Esophagus squamous epithelium (tissue), 4 donors: ENCODE measurements at regions not wholly inside any gene's neighbourhood (a gene's known extent, or its start where the extent isn't known, plus 50 kb on each side); places are given as distances from the start of the nearest gene placed in this dataset.

Experiments used
- POLR2A ChIP-seq, 4 donors: fragments of 450-650 bp; IDR thresholded peaks; one replicate each; pipeline ENCODE4 v1.6.1; 2017; ENCODE audit warnings: antibody characterized with exemption in 4 of 4, mild to moderate bottlenecking in 4 of 4, moderate library complexity in 3 of 4
- TF ChIP-seq, protein P1 (sequence below), 6 experiments: fragments of 450-650 bp in 4 of 6; fragments of 200-600 bp in 2 of 6; sonication (generic) in 2 of 6; IDR thresholded peaks; one replicate each; pipeline ENCODE4 v1.5.1; 2016 to 2019; ENCODE audit warnings: antibody characterized with exemption in 6 of 6, mild to moderate bottlenecking in 4 of 6, moderate library complexity in 4 of 6

DNA sequence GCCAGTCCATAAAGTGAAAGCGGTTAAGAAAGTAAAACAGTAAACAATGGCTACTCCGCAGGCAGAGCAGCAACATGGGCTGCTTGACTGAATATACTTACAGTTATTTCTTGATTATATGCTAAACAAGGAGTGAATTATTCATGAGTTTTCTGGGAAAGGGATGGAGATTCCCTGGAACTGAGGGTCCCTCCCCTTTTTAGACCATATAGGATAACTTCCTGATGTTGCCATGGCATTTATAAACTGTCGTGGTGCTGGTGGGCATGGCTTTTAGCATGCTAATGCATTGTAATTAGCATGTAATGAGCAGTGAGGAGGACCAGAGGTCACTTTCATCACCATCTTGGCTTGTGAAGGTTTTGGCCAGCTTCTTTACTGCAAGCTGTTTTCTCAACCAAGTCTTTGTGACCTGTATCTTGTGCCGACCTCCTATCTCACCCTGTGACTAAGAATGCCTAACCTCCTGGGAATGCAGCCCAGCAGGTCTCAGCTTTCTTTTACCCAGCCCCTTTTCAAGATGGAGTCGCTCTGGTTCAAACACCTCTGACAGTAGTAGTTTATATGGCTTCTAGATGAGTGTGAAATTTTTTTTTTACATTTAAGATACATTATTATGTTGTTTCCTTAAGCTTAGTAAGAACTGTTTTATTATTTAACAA, 514.8 kb upstream of the TENM3 start:
- TF ChIP-seq, protein P1, sequence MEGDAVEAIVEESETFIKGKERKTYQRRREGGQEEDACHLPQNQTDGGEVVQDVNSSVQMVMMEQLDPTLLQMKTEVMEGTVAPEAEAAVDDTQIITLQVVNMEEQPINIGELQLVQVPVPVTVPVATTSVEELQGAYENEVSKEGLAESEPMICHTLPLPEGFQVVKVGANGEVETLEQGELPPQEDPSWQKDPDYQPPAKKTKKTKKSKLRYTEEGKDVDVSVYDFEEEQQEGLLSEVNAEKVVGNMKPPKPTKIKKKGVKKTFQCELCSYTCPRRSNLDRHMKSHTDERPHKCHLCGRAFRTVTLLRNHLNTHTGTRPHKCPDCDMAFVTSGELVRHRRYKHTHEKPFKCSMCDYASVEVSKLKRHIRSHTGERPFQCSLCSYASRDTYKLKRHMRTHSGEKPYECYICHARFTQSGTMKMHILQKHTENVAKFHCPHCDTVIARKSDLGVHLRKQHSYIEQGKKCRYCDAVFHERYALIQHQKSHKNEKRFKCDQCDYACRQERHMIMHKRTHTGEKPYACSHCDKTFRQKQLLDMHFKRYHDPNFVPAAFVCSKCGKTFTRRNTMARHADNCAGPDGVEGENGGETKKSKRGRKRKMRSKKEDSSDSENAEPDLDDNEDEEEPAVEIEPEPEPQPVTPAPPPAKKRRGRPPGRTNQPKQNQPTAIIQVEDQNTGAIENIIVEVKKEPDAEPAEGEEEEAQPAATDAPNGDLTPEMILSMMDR (IDR thresholded peaks at IDR 0.05): no peak
- TF ChIP-seq POLR2A (IDR thresholded peaks at IDR 0.05): no peak
